ENCODE measurements at regions not wholly inside any gene's neighbourhood (a gene's known extent, or its start where the extent isn't known, plus 50 kb on each side); places are given as distances from the start of the nearest gene placed in this dataset.

- no peaks in the 10 kb centered on the region for H3K27me3 ChIP-seq
- H3K4me3 ChIP-seq: no peak overlapping the region
- no peaks in the 10 kb centered on the region for H3K36me3 ChIP-seq
- no peaks in the 10 kb centered on the region for H3K9me3 ChIP-seq
- ATAC-seq (no peak), DNase-seq (no peak)
- intact Hi-C loops (cut with DNase I): no loop called here
- TF ChIP-seq CTCF (IDR thresholded peaks at IDR 0.05) (no peak), POLR2A (IDR thresholded peaks at IDR 0.05) (no peak)
- H3K27ac ChIP-seq: no peak overlapping the region
- no peaks in the 10 kb centered on the region for H3K4me1 ChIP-seq
These were observed 1146.9 kb downstream of the EFNA5 start for GRCh38 chr5:106523852-106524251.

GRCh38 chr5:106522296-106522695 is 1148.4 kb downstream of the EFNA5 start:
- H3K27me3 ChIP-seq: no peaks in the 10 kb centered on the region
- no peak for ATAC-seq
- no peaks in the 10 kb centered on the region for H3K36me3 ChIP-seq
- H3K4me1 ChIP-seq: no peaks in the 10 kb centered on the region
- TF ChIP-seq POLR2A (IDR thresholded peaks at IDR 0.05): no peak
- TF ChIP-seq CTCF (IDR thresholded peaks at IDR 0.05): no peak
- intact Hi-C loops (cut with DNase I): no loop called here
- H3K9me3 ChIP-seq: no peaks in the 10 kb centered on the region
- WGBS (ENCODE audit: insufficient coverage, low coverage, low lambda C conversion rate, missing lambda C conversion rate): 49% methylated on average over 6 of the region's 6 CpGs
- no peak overlapping the region for H3K27ac ChIP-seq
- no peak for DNase-seq
- H3K4me3 ChIP-seq: no peak overlapping the region

GRCh38 chr5:106521701-106522100 is 1149.0 kb downstream of the EFNA5 start:
- ATAC-seq (no peak), DNase-seq (no peak)
- H3K9me3 ChIP-seq: no peaks in the 10 kb centered on the region
- H3K4me1 ChIP-seq: no peaks in the 10 kb centered on the region
- TF ChIP-seq CTCF (IDR thresholded peaks at IDR 0.05): no peak
- no peak for TF ChIP-seq POLR2A (IDR thresholded peaks at IDR 0.05)
- intact Hi-C loops (cut with DNase I): no loop called here
- no peaks in the 10 kb centered on the region for H3K27me3 ChIP-seq
- H3K36me3 ChIP-seq: no peaks in the 10 kb centered on the region
- 77% methylated on average over 2 of the region's 2 CpGs for WGBS (ENCODE audit: insufficient coverage, low coverage, low lambda C conversion rate, missing lambda C conversion rate)
- H3K27ac ChIP-seq: no peak overlapping the region
- no peak overlapping the region for H3K4me3 ChIP-seq

GRCh38 chr5:106510321-106510720 is 1160.4 kb downstream of the EFNA5 start:
- Histone ChIP-seq H3K4me1 (no peaks in the 10 kb centered on the region), H3K27me3 (no peaks in the 10 kb centered on the region), H3K36me3 (no peaks in the 10 kb centered on the region), H3K9me3 (no peaks in the 10 kb centered on the region), H3K4me3 (no peak overlapping the region), H3K27ac (no peak overlapping the region)
- ATAC-seq (no peak), DNase-seq (no peak)
- intact Hi-C loops (cut with DNase I): no loop called here
- no peak for TF ChIP-seq POLR2A (IDR thresholded peaks at IDR 0.05)
- TF ChIP-seq CTCF (IDR thresholded peaks at IDR 0.05): no peak

- TF ChIP-seq CTCF (IDR thresholded peaks at IDR 0.05) (no peak), POLR2A (IDR thresholded peaks at IDR 0.05) (no peak)
- Histone ChIP-seq H3K27ac (no peak overlapping the region), H3K9me3 (no peaks in the 10 kb centered on the region), H3K4me3 (no peak overlapping the region), H3K27me3 (no peaks in the 10 kb centered on the region), H3K4me1 (no peaks in the 10 kb centered on the region), H3K36me3 (no peaks in the 10 kb centered on the region)
- intact Hi-C loops (cut with DNase I): no loop called here
- no peak for ATAC-seq
- no peak for DNase-seq
- WGBS (ENCODE audit: insufficient coverage, low coverage, low lambda C conversion rate, missing lambda C conversion rate): 50% methylated on average over 4 of the region's 4 CpGs
These were observed 1161.8 kb downstream of the EFNA5 start for GRCh38 chr5:106508894-106509293.

Data from right lobe of liver (tissue), 6 donors.